Astrocyte (in vitro differentiated cells and primary cell): ENCODE measurements at regions not wholly inside any gene's neighbourhood (a gene's known extent, or its start where the extent isn't known, plus 50 kb on each side); places are given as distances from the start of the nearest gene placed in this dataset.

Experiments used
- EZH2 ChIP-seq: IDR thresholded peaks from 2 replicates; pipeline ENCODE4 v1.6.1; 2012; ENCODE audit warnings: mild to moderate bottlenecking, low read length, inconsistent platforms; ENCODE audit not compliant: insufficient read depth
- TF ChIP-seq, protein P1 (sequence below): IDR thresholded peaks from 2 replicates; pipeline ENCODE4 v1.5.1; 2011; ENCODE audit warnings: low read depth, mild to moderate bottlenecking, inconsistent platforms, low read length, moderate library complexity; ENCODE audit not compliant: insufficient read depth

DNA sequence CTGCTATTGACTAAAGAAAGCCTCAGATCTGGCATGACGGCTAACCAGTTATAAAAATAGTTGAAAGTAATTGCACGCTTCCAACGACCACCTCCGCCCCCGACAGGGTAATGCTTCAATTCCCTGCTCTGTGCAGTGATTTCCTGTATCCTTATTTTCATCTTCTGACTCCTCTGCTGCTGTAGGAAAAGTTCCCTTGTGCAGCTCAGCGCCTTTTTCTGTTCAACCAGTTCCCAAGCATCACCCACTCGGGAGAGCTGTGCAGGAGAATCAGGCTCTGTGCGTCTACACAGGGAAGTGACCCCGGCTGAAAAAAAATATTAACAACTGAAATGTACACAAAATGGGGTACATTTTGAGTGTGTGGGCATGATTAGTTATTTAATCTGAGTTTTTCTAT lies 91.3 kb upstream of the COPS8 start:
- TF ChIP-seq, protein P1, sequence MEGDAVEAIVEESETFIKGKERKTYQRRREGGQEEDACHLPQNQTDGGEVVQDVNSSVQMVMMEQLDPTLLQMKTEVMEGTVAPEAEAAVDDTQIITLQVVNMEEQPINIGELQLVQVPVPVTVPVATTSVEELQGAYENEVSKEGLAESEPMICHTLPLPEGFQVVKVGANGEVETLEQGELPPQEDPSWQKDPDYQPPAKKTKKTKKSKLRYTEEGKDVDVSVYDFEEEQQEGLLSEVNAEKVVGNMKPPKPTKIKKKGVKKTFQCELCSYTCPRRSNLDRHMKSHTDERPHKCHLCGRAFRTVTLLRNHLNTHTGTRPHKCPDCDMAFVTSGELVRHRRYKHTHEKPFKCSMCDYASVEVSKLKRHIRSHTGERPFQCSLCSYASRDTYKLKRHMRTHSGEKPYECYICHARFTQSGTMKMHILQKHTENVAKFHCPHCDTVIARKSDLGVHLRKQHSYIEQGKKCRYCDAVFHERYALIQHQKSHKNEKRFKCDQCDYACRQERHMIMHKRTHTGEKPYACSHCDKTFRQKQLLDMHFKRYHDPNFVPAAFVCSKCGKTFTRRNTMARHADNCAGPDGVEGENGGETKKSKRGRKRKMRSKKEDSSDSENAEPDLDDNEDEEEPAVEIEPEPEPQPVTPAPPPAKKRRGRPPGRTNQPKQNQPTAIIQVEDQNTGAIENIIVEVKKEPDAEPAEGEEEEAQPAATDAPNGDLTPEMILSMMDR = no peak
- TF ChIP-seq EZH2 = no peak
